Caco-2 (cell line): ENCODE measurements at regions not wholly inside any gene's neighbourhood (a gene's known extent, or its start where the extent isn't known, plus 50 kb on each side); places are given as distances from the start of the nearest gene placed in this dataset.

Experiments
- BruUV-seq: library from RNA; stranded (reverse); fragments of 400-500 nt; replicated peaks from 2 replicates; lab custom pipeline; 2021; lab: Mats Ljungman, UMichigan
- CTCF ChIA-PET: fragments of 300-600 bp; sonication (Branson Sonifier 250); formaldehyde crosslinking; loops from one replicate; lab custom pipeline; 2022; ENCODE audit warnings: antibody characterized with exemption; lab: Charles Lee
- POLR2A ChIA-PET: fragments of 300-600 bp; sonication (Branson Sonifier 250); formaldehyde crosslinking; loops from one replicate; lab custom pipeline; 2022; ENCODE audit warnings: antibody characterized with exemption; lab: Charles Lee
- DNase-seq, 2 experiments: peaks; one replicate each; pipeline versions ENCODE4 v3.0.0 to v3.0.0-alpha.2; 2020 to 2022
- H3K27me3 ChIP-seq: replicated peaks from 2 replicates; pipeline ENCODE4 v1.6.0; 2011; ENCODE audit warnings: low read length; ENCODE audit not compliant: control insufficient read depth, insufficient read depth
- H3K36me3 ChIP-seq: 2 replicates; pipeline ENCODE4 v1.5.1; 2011; ENCODE audit warnings: low read length; ENCODE audit not compliant: control insufficient read depth, insufficient read depth
- H3K4me1 ChIP-seq: fragments of 250-450 bp; sonication (Bioruptor Pico); 2 replicates; pipeline ENCODE4 v1.5.1; 2020; ENCODE audit warnings: mild to moderate bottlenecking
- H3K4me3 ChIP-seq: 2 replicates; pipeline ENCODE4 v1.5.1; 2011; ENCODE audit warnings: low read depth, mild to moderate bottlenecking, control low read depth, low read length
- H3K9me3 ChIP-seq: fragments of 250-450 bp; sonication (Bioruptor Pico); 2 replicates; pipeline ENCODE4 v1.5.1; 2020; ENCODE audit warnings: mild to moderate bottlenecking, moderate library complexity
- H3K27ac Mint-ChIP-seq: one replicate; pipeline ENCODE4 v1.8.0; 2022; ENCODE audit warnings: mixed read lengths; ENCODE audit not compliant: unreplicated experiment
- H3K27me3 Mint-ChIP-seq: one replicate; pipeline ENCODE4 v1.8.0; 2022; ENCODE audit warnings: mixed read lengths; ENCODE audit not compliant: insufficient read depth, unreplicated experiment
- H3K36me3 Mint-ChIP-seq: one replicate; pipeline ENCODE4 v1.8.0; 2022; ENCODE audit warnings: mild to moderate bottlenecking, mixed read lengths; ENCODE audit not compliant: insufficient read depth, unreplicated experiment
- H3K4me1 Mint-ChIP-seq: one replicate; pipeline ENCODE4 v1.8.0; 2022; ENCODE audit warnings: low read depth, mixed read lengths; ENCODE audit not compliant: unreplicated experiment
- H3K4me3 Mint-ChIP-seq: one replicate; pipeline ENCODE4 v1.8.0; 2022; ENCODE audit warnings: mild to moderate bottlenecking, moderate library complexity, mixed read lengths; ENCODE audit not compliant: unreplicated experiment
- H3K9me3 Mint-ChIP-seq: one replicate; pipeline ENCODE4 v1.8.0; 2022; ENCODE audit warnings: mixed read lengths; ENCODE audit not compliant: unreplicated experiment
- CTCF ChIP-seq, 2 experiments: fragments of 200-600 bp in 1 of 2; IDR thresholded peaks; 1 replicate in 1 of 2; 2 replicates in 1 of 2; pipeline versions ENCODE4 v1.5.1 to v1.8.0; 2011 to 2022; ENCODE audit warnings: antibody characterized with exemption in 1 of 2, control low read depth in 1 of 2, inconsistent platforms in 1 of 2, low read depth in 1 of 2, low read length in 1 of 2, mild to moderate bottlenecking in 1 of 2, moderate library complexity in 1 of 2; ENCODE audit not compliant: insufficient read depth in 1 of 2, severe bottlenecking in 1 of 2, unreplicated experiment in 1 of 2
- intact Hi-C: fragments of 100-400 bp; cut with micrococcal nuclease; formaldehyde crosslinking; loops from one replicate; pipeline ENCODE4 v1.10.0; 2022; ENCODE audit not compliant: unreplicated experiment

GRCh38 chr10:2414039-2414438 is 653.3 kb upstream of the PFKP start:
- H3K27ac Mint-ChIP-seq = no peak overlapping the region
- no TSS peak for BruUV-seq
- H3K27me3 Mint-ChIP-seq = peaks cover 16% of the 10 kb centered on the region
- no peak overlapping the region for H3K4me3 Mint-ChIP-seq
- Histone ChIP-seq H3K9me3 (no peaks in the 10 kb centered on the region), H3K27me3 (no peaks in the 10 kb centered on the region; the same call in 1 of the 2 replicates), H3K36me3 (no peaks in the 10 kb centered on the region), H3K4me1 (no peaks in the 10 kb centered on the region), H3K4me3 (no peak overlapping the region)
- no peak for TF ChIP-seq CTCF (IDR thresholded peaks at IDR 0.05; ENCODE audit: insufficient read depth in 1 of 2, low read depth in 1 of 2, low read length in 1 of 2, severe bottlenecking in 1 of 2, unreplicated experiment in 1 of 2)
- no peaks in the 10 kb centered on the region for H3K36me3 Mint-ChIP-seq
- ChIA-PET POLR2A (no interaction called here), CTCF (no interaction called here)
- intact Hi-C loops = no loop called here
- no peak for DNase-seq
- no peaks in the 10 kb centered on the region for H3K4me1 Mint-ChIP-seq
- H3K9me3 Mint-ChIP-seq = no peaks in the 10 kb centered on the region

GRCh38 chr10:2410049-2410448 is 657.3 kb upstream of the PFKP start:
- no peak overlapping the region for H3K27ac Mint-ChIP-seq
- H3K4me3 ChIP-seq = no peak overlapping the region
- no peaks in the 10 kb centered on the region for H3K4me1 ChIP-seq
- H3K36me3 ChIP-seq = no peaks in the 10 kb centered on the region
- no peaks in the 10 kb centered on the region for H3K27me3 ChIP-seq
- TF ChIP-seq CTCF (IDR thresholded peaks at IDR 0.05; ENCODE audit: insufficient read depth in 1 of 2, low read depth in 1 of 2, low read length in 1 of 2, severe bottlenecking in 1 of 2, unreplicated experiment in 1 of 2) = no peak
- BruUV-seq = no TSS peak
- no peak overlapping the region for H3K4me3 Mint-ChIP-seq
- H3K9me3 Mint-ChIP-seq = no peaks in the 10 kb centered on the region
- no peaks in the 10 kb centered on the region for H3K9me3 ChIP-seq
- intact Hi-C loops = no loop called here
- ChIA-PET CTCF (no interaction called here), POLR2A (no interaction called here)
- H3K4me1 Mint-ChIP-seq = no peaks in the 10 kb centered on the region
- no peaks in the 10 kb centered on the region for H3K36me3 Mint-ChIP-seq
- DNase-seq = no peak
- H3K27me3 Mint-ChIP-seq = peaks cover 13% of the 10 kb centered on the region

- Mint-ChIP-seq H3K4me1 (no peaks in the 10 kb centered on the region), H3K9me3 (no peaks in the 10 kb centered on the region), H3K4me3 (no peak overlapping the region), H3K27me3 (peaks cover 31% of the 10 kb centered on the region), H3K36me3 (no peaks in the 10 kb centered on the region), H3K27ac (no peak overlapping the region)
- intact Hi-C loops = no loop called here
- POLR2A ChIA-PET = no interaction called here
- no peaks in the 10 kb centered on the region for H3K27me3 ChIP-seq
- no peaks in the 10 kb centered on the region for H3K4me1 ChIP-seq
- CTCF ChIA-PET = no interaction called here
- BruUV-seq = no TSS peak
- no peaks in the 10 kb centered on the region for H3K36me3 ChIP-seq
- no peak overlapping the region for H3K4me3 ChIP-seq
- DNase-seq = no peak
- no peak for TF ChIP-seq CTCF (IDR thresholded peaks at IDR 0.05; ENCODE audit: insufficient read depth in 1 of 2, low read depth in 1 of 2, low read length in 1 of 2, severe bottlenecking in 1 of 2, unreplicated experiment in 1 of 2)
- H3K9me3 ChIP-seq = no peaks in the 10 kb centered on the region
These were observed 664.1 kb upstream of the ADARB2 start for GRCh38 chr10:2401459-2401858.
